GM21526 (cell line): ENCODE measurements at regions not wholly inside any gene's neighbourhood (a gene's known extent, or its start where the extent isn't known, plus 50 kb on each side); places are given as distances from the start of the nearest gene placed in this dataset.
A peak's percentile ranks its signal among the peaks of the same experiment; 100 is the strongest.
"Not testable (repeated sequence)": the region's sequence is repeated elsewhere in the genome, so short reads cannot be mapped to it uniquely, and the experiment has no call there.

Source experiments
- ATAC-seq: cut with Tn5 transposase; IDR thresholded peaks from one replicate; pipeline ENCODE4 v1.9.1; 2021; ENCODE audit warnings: moderate library complexity; ENCODE audit not compliant: unreplicated experiment, low FRiP score

GRCh38 chr21:34270411-34270810, 93.4 kb upstream of the KCNE2 start:
- no peak for ATAC-seq

- no peak for ATAC-seq
These were observed 92.5 kb upstream of the KCNE2 start for GRCh38 chr21:34271189-34271851.

GRCh38 chr21:34272321-34272720, 91.5 kb upstream of the KCNE2 start:
- ATAC-seq = no peak

DNA sequence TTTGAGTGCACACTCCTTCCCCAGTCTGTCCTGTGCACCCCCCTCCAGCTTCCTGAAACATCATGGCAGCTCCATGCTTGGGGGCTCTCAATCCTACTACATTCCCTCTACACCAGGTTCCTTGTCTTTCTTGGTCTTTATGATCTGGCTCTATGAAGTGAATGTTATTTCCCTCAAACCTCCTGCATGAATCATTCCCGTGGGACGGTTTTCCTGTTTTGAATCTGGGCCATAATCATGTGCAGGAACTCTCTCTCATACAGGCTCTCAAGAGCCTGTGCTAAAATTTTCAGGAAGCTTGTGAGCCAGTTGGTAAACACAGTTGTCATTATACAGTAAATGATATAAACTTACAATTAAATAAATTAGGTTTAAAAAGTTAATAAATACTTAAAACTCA, 89.8 kb upstream of the KCNE2 start:
- no peak for ATAC-seq

DNA sequence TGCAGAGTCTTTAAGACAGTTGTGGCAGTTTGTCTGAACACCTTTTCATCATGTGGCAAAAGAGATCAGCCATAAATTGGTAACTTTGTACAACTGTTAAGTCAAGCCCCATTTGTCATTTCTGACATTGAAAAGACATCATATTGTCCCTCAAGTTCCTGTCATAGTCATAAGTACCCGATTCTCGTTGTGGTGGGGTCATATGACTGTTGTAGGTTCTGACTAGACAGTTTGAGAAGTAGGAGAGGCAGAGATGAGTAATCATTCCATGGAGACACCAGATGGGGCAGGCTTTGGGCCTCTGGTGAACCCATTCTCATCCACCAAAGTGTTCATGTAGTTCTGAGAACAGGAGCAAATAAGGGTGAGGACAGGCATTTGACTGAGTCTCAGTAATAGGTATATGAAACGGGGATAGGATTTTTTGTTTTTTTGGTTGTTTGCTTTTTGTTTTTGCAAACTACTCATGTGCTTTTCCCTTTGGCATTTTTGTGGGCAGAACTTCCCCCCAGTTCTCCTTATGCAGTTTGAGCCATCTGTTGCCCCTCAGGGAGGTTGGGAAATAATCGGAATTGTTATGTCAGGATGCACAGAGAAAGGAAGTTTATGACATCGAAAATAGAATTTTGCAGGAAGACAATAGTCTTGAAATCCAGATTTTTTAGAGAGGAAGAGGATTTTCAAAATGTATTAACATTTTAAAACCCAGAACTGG, 86.9 kb upstream of the KCNE2 start:
- peak; percentile 52 for ATAC-seq

GRCh38 chr21:34278451-34278850, 85.4 kb upstream of the KCNE2 start:
- ATAC-seq = no peak

DNA sequence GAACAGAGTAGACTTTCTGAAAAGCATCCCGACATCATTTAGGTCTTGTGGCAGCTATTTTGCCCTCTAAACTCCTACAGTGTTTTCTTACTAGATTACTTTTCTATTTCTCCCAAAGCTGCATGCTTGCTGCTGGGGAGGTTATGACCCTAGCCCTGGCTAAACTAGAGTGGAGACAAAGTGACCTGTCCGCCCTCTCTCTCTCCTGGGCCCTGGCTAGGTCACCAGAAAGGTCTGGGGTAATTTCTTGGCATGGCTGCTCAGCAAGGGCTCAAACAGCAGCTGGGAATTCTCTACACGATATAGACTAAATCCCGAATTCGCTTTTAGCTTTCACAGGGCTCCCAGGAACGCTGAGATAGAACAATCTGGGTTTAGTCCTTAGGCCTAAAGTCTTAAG, 84.5 kb upstream of the KCNE2 start:
- no peak for ATAC-seq

DNA sequence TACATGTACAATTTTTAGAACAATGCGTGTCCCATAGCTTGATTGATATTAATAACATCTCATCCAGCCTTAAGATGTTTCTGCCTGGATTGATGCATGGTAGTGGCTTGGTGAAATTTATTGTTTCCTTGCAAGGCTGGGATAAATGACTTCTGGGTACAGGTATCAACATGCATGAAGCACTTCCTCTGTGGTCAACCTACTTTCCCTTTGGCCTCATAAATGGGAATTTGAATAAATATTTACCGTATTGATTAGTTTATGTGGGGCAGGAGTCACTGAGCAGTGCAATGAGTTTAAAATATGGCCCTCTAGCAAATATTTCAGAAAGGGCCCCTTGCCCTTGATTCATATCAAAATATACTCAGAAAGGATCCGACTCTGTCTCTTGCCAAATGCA, 83.9 kb upstream of the KCNE2 start:
- ATAC-seq = no peak

- ATAC-seq = no peak
These were observed 83.4 kb upstream of the KCNE2 start for GRCh38 chr21:34280389-34280795.

- no peak for ATAC-seq
These were observed 82.8 kb upstream of the KCNE2 start for GRCh38 chr21:34280959-34281358.

- ATAC-seq = no peak
These were observed 81.6 kb upstream of the KCNE2 start for GRCh38 chr21:34282223-34282622.

DNA sequence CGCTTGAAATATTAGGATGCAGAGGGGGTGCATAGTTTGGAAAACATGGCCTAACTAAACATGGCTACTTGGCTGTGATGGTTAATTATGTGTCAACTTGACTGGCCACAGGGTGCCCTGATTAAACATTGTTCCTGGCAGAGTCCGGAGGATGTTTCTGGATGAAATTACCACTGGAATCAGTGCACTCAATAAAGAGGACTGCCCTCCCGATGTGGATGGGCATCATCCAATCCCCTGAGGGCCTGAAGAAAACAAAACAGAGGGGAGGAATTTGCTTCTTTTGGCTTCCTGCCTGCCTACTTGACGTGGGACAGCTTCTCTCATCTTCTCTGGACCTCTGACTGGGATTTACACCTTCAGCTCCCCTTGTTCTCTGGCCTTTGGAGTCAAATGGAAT, 79.1 kb upstream of the KCNE2 start:
- no peak for ATAC-seq

- not testable (repeated sequence) for ATAC-seq
These were observed 75.8 kb upstream of the KCNE2 start for GRCh38 chr21:34288042-34288441.

DNA sequence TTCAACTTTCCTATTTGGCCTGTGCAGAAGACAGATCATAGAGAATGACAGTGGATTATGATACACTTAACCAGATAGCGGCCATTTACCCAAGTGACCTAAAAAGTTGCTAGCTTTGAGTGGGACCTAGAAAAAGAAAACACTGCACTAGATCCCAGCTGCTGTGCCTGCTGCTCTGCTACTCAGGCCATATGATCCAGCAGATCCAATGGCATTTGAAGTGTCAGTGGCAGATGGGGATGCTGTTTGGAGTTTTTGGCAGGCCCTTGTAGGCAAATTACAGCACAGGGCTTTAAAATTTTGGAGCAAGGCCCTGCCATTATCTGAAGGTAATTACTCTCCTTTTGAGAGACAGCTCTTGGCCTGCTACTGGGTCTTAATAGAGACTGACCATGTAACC, 74.0 kb upstream of the KCNE2 start:
- ATAC-seq = no peak

GRCh38 chr21:34296878-34297277, 66.9 kb upstream of the KCNE2 start:
- no peak for ATAC-seq

- ATAC-seq = no peak
These were observed 65.2 kb upstream of the KCNE2 start for GRCh38 chr21:34298534-34299167.

- ATAC-seq = no peak
These were observed 64.7 kb upstream of the KCNE2 start for GRCh38 chr21:34299168-34299539.

GRCh38 chr21:34302521-34302920, 61.3 kb upstream of the KCNE2 start:
- ATAC-seq = no peak

GRCh38 chr21:34305605-34306604, 57.9 kb upstream of the KCNE2 start:
- ATAC-seq = no peak

DNA sequence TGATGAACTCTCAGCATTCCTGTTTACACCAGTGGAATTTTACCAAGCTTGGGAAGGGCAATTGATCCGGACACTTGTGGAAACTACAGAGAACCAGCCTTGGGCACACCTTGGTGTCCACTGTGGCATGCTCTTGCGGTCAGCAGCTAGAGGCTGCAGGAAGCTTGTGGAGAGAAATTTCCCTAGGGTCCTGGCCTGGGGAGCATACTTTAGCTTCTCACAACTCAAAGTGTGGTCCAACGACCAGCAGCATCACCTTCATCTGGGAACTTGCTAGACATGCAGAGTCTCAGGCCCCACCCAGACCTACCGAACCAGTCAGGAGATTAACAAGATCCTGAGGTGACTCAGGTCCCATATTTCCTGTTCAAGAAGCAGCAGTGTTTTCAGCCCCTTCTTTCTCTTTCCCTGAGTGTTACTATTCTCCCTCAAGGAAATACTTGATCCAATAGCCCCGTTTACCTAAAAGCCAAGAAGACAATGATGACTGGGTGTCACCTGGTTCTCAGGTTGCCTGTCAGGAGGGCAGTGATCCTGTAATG, 55.7 kb upstream of the KCNE2 start:
- ATAC-seq = no peak
